ENCODE measurements at regions not wholly inside any gene's neighbourhood (a gene's known extent, or its start where the extent isn't known, plus 50 kb on each side); places are given as distances from the start of the nearest gene placed in this dataset.
"Not testable (repeated sequence)": the region's sequence is repeated elsewhere in the genome, so short reads cannot be mapped to it uniquely, and the experiment has no call there.

DNA sequence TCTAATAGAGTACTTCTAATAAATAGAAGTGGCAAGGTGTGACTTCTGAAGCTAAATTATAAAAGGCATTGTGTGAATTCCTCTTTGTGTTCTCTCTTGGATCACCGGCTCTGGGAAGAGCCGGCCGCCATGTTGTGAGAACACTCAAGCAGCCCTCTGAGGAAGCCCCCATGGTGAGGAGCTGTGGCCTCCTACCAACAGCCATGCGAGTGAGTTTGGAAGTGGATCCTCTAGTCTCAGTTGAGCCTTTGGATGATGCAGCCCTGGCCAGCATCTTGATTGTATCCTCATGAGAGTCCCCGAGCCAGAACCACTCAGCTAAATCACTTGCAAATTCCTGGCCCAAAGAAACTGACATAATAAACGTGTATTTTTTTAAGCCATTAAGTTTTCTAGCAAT lies 94.5 kb upstream of the CARD11 start:
- no peak for DNase-seq

DNA sequence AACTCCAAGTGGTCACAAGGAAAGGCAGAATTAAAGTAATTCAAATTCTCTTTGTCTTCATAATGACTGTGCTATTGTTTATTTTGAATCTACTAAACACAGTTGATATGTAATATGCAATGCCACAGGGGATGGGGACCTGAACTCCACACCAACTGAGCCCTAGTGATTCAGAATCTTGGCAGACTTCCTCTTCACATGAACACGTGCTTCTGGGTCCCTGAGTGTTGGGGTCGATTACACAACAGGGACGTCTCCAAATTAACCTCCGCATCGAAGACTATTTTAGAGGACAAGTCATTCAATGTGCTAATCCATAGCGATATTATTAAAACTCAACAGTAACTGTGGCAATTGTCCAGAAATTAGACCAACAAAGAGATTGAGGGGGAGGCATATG lies 95.3 kb upstream of the CARD11 start:
- no peak for DNase-seq

DNA sequence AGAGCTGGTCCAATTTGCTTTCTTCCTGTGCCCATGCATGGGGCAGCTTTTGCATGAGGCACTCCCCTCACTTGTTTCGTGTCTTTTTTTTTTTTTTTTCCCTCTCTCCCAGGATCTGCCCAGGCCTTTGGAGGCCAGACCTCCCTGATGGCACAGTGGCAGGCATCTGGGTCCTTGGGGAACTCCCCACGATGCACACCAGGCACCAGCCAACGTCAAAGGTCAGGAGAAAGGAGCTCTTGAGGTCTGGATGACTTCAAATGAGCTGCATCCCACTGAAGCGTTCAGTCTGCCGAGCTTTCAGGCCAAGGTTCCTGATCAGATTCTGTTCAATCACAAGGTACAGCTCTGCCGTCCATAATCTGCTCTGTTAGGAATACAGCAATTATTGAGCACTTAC lies 97.2 kb upstream of the CARD11 start:
- DNase-seq: no peak

DNA sequence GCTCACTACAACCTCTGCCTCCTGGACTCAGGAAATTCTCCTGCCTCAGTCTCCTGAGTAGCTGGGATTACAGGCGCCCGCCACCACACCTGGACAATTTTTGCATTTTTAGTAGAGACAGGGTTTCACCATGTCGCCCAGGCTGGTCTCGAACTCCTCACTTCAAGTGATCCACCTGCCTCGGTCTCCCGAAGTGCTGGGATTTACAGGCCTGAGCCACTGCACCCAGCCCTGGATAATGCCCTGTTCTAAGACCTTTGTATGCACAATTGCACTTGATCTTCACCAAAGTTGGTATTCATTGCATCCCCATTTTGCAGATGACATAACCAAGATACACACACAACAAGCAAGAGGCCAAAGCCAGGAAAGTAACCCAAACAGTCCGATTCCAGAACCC lies 97.7 kb upstream of the CARD11 start:
- no peak for DNase-seq

DNA sequence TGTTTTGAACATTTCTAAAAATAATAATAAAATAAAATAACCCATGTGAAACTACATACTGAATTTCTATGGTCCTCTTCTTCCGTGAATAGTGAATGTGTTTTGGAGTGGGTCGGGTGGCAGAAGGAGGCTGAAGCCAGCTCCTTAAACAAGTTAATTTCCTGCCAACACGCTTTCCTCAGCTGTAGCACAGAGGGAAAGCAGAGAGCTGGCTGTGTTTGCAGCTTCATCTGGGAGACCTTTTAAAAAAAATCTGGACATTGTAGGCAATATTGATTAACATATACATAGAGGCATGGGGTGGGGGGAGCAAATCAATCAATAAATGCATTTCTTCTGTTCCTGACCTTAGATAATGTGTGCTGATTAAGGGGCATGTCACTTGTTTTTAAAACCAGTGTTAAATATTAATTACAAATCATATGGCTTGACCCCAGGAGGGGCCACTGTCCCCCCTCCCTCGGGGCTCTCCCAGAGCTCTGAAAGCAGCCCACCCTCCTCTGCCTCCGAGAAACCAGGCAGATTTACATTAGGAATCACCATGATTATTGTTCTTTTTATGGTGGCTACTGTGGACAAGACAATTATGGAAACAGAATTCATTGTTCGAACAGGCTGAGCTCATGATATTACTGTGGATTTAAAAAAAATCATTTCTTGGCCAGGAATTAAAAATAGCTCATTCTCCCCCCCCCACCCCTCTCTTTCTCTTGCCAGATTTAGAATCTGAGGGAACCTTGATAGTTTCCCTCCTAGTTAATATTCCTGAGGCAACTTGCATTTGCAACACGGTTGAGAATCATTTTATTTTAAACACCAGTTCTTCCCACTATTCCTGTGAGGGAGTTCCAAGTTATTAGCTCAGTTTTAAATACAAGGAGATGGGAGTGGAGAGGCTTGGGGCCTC lies 100.5 kb upstream of the CARD11 start:
- DNase-seq: no peak

DNA sequence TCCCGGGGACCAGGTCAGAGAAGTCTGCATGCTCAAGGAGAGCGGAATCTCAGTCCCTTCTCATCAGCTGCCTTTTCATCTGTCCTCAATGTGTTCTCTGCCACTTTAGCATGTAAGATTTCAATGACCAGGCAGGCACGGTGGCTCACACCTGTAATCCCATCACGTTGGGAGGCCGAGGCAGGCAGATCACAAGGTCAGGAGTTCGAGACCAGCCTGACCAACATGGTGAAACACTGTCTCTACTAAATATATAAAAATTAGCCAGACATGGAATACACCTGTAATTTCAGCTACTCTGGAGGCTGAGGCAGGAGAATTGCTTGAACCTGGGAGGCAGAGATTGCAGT lies 101.1 kb upstream of the CARD11 start:
- not testable (repeated sequence) for DNase-seq

DNA sequence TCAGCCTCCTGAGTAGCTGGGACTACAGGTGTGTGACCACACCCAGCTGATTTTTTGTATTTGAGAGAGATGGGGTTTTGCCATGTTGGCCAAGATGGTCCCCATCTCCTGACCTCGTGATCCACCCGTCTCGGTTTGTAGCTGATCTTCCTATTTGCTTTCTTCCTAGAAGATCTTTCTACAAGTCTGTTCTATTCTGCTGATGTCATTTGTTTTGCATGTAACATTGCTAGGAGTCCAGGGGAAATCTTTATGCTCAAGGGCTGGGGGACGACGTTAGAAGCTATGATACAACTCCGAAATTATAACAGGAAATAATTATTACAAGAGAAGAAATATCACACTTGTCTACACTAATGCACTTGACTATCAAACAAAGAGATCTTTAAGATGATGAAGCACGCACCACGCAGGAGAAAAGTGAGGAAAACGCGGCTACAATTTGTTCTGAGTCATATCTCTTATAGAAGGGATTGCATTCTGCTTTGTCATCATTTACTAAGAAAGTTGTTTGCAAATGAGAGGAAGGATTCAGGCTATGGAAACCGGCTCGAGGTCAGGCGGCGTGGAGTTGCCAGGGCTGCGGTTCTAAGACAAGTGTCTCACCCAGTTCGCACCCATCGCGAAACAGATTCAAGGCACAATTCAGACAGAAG lies 103.0 kb upstream of the CARD11 start:
- no peak for DNase-seq

DNA sequence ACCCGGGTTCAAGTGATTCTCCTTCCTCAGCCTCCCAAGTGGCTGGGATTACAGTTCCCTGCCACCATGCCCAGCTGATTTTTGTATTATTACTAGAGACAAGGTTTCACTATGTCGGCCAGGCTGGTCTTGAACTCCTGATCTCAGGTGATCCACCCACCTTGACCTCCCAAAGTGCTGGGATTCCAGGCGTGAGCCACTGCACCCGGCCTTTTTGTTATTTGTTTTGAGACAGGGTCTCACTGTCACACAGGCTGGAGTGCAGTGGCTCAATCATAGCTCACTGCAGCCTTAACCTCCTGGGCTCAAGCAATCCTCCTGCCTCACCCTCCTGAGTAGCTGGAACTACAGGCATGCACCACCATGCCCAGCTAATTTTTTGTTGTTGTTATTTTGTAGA lies 104.8 kb upstream of the CARD11 start:
- DNase-seq: not testable (repeated sequence)

DNA sequence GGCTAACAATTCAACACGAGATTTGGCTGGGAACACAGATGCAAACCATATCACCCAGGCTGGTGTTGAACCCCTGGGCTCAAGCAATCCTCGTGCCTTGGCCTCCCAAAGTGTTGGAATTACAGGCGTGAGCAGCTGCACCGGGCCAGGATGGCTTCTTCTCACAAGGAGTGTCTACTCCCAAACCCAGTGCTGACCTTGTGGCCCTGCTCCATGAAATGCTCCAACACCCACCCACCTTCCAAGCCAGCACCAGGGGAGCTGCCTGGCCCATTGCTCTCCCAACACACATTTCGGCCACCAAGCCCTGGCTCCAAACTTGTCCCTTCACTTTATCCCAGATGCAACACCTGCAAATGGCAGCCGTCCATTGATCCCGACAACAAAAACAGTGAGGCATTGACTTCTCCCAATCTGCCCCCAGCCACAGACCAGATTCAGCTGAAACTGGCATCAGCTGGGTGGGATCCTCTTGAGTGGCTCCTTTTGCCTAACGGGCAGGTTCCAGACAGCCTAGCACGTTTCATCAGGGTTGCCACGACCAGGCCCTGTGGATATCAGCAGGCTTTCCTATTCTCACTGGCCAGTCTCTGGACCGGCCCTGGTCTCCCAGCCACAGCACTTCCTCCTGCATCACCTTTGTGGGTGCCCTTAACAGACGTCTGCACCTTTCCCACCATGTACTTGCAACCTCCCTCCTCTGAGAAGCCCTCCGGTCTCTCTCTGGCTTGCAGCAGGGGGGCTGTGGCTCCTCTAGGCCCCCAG lies 105.7 kb upstream of the CARD11 start:
- DNase-seq: no peak

DNA sequence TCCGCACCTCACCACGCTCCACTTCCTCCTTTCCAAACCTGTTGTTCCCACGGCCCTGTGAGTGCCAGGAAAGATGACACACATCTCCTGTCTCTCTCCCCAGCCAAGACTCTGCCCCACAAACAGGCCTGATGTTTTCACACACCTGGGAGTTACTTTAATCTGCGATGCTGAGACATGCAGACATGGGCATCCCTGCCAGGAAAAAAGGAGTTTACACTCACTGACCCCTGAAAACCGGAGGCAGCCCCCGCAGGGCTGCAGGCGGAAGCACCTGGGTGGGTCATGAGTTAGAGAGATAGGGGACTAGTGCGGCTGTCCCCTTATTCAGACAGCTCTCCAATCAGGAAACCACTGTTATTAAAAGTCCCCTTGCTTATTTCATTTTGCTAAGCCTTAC lies 106.4 kb upstream of the CARD11 start:
- no peak for DNase-seq

DNA sequence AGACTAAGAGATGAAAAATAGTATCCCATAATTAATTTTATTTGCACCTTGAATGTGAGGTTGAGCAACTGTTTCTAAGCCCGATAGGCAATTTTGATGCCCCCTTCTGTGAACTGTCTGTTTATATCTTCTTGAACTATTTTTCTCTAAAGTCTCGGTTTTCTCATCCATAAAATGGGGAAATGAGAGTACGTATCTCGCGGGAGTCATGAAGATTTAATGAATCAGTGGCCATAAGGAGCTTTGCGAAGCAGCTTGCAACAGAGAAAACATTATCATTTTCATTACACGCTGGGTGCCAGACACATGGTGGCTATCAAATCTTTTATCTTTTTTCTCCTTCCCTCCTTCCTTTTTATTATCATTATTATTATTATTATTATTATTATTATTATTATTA lies 108.1 kb upstream of the CARD11 start:
- DNase-seq: no peak

DNA sequence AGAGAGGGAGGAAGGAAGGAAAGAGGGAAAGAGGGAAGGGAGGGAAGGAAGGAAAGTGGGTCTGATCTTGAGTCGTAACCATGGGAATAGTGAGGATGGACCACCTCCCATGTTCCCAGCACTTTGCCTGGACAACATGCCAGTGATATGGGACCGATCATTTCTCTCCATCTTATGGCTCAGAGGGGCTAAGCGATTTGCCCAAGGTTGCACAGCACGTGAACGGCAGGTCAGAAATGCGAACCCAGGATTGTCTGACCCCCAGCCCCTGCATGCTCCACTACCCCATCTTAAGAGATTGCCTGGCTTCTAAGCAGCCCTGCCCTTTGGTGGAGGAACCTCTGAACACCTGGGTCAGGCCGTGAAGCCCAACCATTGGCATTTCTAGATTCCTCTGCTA lies 109.0 kb upstream of the CARD11 start:
- DNase-seq: no peak

DNA sequence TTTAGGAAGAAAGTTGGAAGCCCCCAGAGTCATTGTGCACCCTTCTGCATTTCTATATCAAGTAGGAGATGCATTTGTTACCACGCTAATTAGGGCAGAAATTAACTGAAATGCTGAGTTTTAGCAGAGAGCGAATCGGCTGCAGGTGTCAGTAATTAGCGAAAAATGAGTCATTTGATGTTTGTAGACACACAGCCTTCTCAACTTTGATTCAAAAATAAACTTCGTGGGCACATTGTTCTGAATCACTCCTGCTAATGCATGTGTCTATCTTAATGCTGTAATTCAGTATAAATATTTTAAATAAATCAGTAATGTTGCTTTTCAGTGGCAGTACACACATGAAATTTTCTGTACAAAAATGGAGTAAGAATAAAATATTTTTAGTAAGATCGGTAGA lies 109.5 kb upstream of the CARD11 start:
- DNase-seq: no peak

DNA sequence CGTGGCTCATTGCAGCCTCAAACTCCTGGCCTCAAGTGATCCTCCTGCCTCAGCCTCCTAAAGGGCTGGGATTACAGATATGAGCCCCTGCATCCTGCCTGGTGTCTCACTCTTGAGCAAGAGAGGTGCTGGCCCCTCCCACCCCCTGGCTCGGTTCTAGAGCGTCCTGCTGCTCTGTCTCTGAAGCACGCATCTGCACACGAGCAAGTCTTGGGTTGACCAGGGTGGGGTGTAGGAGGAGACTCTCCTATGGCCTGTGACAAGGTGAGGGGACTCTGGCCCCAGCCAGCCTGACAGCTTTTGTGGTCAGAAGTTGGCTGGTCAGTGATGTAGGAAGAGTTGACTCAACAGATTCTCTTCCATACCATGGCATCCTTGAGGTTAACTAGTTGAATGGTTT lies 110.7 kb upstream of the CARD11 start:
- DNase-seq: no peak

DNA sequence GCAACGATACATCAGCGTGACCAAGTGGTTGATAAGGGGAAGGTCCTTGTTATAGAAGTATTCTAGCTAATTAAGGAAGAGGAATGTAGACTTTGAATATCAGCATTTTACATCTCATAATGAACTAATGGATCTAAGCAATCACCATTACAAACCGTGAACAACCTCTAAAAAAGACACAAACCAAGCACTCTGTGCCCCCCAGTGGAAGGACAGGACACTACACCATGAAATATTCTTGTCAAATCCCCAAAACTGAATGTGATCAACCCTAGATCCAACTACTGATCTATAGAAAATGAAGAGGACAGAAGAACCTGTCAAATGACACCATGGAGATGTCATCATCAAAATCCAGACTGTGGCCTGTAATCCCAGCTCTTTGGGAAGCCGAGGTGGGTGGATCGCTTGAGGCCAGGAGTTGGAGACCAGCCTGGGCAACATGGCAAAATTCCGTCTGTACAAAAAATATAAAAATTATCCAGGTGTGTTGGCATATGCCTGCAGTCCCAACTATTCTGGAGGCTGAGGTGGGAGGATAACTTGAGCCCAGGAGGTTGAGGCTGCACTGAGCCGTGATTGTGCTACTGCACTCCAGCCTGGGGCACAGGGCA lies 111.3 kb upstream of the CARD11 start:
- DNase-seq: peak; percentile 38 to 51

DNA sequence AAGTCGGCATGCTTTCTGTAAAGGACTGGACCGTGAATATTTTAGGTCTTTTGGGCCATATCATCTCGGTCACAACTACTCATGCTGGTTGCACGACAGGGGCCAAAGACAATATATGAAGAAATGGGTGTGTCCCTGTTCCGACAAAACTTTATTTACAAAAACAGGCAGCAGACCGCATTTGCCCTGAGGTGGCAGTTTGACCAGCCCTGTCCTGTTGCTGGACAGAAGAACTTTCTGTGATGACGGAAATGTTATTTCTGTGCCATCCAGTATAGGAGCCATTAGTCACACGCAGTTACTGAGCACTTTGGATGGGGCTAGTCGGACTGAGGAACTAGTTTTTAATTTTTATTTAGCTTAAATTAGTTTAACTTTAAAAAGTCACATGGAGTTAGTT lies 112.8 kb upstream of the CARD11 start:
- DNase-seq: no peak

DNA sequence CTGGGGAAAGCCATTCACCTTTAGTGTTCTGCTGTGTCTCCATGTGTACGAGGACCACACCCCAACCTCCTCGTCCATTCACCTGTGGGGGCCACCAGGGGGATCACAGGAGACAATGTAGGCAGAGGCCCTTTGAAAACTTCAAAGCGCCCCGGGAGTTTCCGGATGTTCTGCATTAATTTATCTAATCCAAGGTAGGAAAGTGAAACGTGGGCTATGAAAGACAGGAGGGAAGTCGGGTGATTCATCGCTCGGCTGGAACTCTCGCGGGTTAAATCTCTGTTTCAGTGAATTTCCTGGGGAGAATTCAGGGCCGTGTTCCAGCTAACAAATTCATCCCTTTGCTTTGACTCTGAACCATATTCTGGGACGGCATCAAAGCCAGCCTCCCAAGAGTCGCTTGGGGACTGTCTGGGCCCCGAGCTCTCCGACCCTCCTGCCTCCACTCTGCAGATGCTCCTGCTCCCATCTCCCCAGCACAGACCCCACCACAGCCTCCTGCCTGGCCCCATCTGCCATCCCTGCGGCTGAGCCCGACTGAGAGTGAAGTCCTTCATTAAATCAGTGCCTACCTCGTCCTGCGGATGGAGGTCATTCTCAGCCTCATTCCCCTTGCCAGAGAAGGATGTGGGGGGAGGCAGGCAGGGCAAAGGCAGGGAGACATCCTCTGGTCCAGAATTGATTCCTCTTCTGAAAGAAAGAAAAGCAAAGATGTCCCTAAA lies 114.1 kb upstream of the CARD11 start:
- DNase-seq: no peak

DNA sequence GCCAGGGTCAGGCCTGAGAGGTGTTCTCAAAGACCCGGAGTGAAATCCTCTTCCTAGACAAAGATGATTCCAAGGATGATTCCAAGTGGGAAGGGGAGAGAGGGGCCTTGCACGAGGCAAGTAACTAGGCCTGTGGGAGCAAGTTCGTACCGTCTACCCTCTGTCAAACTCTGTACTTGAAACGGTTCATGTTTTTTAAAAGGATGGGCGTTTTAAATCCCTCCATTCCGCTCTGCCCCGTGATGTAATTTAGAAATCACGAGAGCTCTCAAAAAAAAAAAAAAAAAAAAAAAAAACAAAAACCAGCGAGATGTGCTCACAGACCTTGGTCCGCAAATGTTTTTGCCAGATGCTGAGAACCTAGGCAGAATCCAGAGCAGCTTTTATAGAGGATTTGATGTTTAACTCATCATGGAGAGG lies 114.7 kb upstream of the CARD11 start:
- DNase-seq: no peak

DNA sequence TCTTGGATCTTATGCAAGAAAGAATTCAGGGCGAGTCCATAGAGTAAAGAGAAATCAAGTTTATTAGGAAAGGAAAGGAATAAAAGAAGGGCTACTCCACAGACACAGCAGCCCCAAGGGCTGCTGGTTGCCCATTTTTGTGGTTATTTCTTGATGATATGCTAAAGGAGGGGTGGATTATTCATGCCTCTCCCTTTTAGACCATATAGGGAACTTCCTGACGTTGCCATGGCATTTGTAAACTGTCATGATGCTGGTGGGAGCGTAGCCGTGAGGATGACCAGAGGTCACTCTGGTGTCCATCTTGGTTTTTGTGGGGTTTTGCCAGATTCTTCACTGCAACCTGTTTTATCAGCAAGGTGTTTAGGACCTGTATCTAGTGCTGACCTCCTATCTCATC lies 115.4 kb upstream of the CARD11 start:
- no peak for DNase-seq

DNA sequence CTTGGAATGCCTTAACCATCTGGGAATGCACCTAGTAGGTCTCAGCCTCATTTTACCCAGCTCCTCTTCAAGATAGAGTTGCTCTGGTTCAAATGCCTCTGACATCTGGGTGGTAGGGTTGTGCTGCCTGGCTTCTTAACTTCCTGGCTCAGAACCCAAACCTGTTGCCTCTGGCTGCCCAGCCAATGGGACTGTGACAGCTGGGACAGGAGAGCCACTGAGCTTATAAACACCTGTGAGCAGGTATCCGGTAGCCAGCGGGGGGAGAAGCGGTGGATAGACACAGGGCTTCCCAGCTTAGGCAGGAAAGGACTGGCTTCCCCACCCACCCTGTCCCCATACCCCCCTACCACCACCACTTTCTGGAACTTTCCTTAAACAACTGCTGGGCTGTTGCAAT lies 115.8 kb upstream of the CARD11 start:
- DNase-seq: no peak

DNA sequence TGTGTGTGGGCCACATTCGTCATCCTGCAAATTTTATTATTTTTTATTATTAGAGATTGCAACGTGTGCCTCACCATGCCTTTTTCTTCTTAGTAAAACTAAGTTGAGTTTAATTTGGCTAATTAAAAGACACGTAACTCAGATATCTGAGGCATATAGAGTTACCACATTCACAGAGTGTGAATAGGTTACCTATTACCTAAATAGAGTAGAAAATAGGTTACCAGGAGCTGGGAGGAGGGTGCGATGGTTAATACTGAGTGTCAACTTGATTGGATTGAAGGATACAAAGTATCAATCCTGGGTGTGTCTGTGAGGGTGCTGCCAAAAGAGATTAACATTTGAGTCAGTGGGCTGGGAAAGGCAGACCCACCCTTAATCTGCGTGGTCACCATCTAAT lies 116.3 kb upstream of the CARD11 start:
- DNase-seq: not testable (repeated sequence)

DNA sequence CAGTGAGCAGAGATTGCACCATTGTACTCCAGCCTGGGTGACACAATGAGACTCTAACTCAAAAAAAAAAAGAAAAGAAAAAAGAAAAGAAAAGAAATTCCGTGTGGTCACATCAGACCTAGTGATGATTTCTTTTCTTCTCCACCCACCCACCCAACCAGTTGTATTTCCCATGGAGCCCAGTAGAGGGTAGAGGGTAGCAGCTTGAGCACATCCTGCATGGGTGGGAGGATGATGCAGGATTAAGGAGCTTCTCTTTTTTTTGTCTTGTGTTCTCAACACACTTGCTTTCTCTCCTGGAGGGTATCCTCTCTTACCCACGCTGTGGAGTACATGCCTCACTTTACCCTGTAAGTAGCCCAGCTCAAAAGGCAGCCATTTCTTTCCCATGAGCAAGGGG lies 118.6 kb upstream of the CARD11 start:
- peak; percentile 21 to 28 for DNase-seq

DNA sequence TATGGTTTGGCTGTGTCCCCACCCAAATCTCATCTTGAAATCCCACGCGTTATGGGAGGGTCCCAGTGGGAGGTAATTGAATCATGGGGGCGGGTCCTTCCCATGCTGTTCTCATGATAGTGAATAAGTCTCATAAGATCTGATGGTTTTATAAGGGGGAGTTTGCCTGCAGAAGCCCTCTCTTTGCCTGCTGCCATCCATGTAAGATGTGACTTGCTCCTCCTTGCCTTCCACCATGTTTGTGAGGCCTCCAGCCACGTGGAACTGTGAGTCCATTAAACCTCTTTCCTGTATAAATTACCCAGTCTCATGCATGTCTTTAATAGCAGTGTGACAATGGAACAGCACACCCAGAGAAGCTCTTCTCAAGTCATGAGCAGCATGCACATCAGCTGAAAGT lies 119.1 kb upstream of the CARD11 start:
- DNase-seq: not testable (repeated sequence)

Measured in Kasumi-1 (cell line).